ENCODE measurements at regions not wholly inside any gene's neighbourhood (a gene's known extent, or its start where the extent isn't known, plus 50 kb on each side); places are given as distances from the start of the nearest gene placed in this dataset.

- TF ChIP-seq CTCF (IDR thresholded peaks at IDR 0.05) (no peak), POLR2A (IDR thresholded peaks at IDR 0.05) (no peak)
Observed at GRCh38 chr1:47561523-47562007, 123.7 kb downstream of the FOXD2 start.

Measured in esophagus squamous epithelium (tissue), 4 donors.